ENCODE measurements at regions not wholly inside any gene's neighbourhood (a gene's known extent, or its start where the extent isn't known, plus 50 kb on each side); places are given as distances from the start of the nearest gene placed in this dataset.

GRCh38 chr10:29089091-29089490, 199.8 kb upstream of the LYZL1 start:
- H3K36me3 Mint-ChIP-seq (ENCODE audit: low read depth) = peaks cover 1% of the 10 kb centered on the region
- H3K27ac Mint-ChIP-seq (ENCODE audit: unreplicated experiment) = no peak overlapping the region
- H3K4me1 Mint-ChIP-seq (ENCODE audit: low read depth) = no peaks in the 10 kb centered on the region
- DNase-seq (ENCODE audit: low spot score) = no peak
- TF ChIP-seq CTCF (IDR thresholded peaks at IDR 0.05) = no peak
- H3K4me3 Mint-ChIP-seq (ENCODE audit: unreplicated experiment) = no peak overlapping the region
- H3K27me3 Mint-ChIP-seq (ENCODE audit: low read depth) = peaks cover 5% of the 10 kb centered on the region
- H3K9me3 Mint-ChIP-seq (ENCODE audit: low read depth) = peaks cover 3% of the 10 kb centered on the region

GRCh38 chr10:29096303-29096824, 192.5 kb upstream of the LYZL1 start:
- no peak for TF ChIP-seq CTCF (IDR thresholded peaks at IDR 0.05)
- Mint-ChIP-seq H3K27ac (ENCODE audit: unreplicated experiment) (no peak overlapping the region), H3K9me3 (ENCODE audit: low read depth) (peaks cover 3% of the 10 kb centered on the region)

GRCh38 chr10:29098423-29098822, 190.4 kb upstream of the LYZL1 start:
- no peak for DNase-seq (ENCODE audit: low spot score)
- Mint-ChIP-seq H3K36me3 (ENCODE audit: low read depth) (peaks cover 1% of the 10 kb centered on the region), H3K27me3 (ENCODE audit: low read depth) (peaks cover 2% of the 10 kb centered on the region), H3K9me3 (ENCODE audit: low read depth) (no peaks in the 10 kb centered on the region), H3K4me3 (ENCODE audit: unreplicated experiment) (no peak overlapping the region), H3K4me1 (ENCODE audit: low read depth) (no peaks in the 10 kb centered on the region), H3K27ac (ENCODE audit: unreplicated experiment) (no peak overlapping the region)
- no peak for TF ChIP-seq CTCF (IDR thresholded peaks at IDR 0.05)

More at GRCh38 chr10:29096303-29096824, 192.5 kb upstream of the LYZL1 start:
- no peak for DNase-seq (ENCODE audit: low spot score)
- no peak overlapping the region for H3K4me3 Mint-ChIP-seq (ENCODE audit: unreplicated experiment)
- peaks cover 1% of the 10 kb centered on the region for H3K36me3 Mint-ChIP-seq (ENCODE audit: low read depth)
- no peaks in the 10 kb centered on the region for H3K4me1 Mint-ChIP-seq (ENCODE audit: low read depth)
- H3K27me3 Mint-ChIP-seq (ENCODE audit: low read depth) = peaks cover 2% of the 10 kb centered on the region

DNA sequence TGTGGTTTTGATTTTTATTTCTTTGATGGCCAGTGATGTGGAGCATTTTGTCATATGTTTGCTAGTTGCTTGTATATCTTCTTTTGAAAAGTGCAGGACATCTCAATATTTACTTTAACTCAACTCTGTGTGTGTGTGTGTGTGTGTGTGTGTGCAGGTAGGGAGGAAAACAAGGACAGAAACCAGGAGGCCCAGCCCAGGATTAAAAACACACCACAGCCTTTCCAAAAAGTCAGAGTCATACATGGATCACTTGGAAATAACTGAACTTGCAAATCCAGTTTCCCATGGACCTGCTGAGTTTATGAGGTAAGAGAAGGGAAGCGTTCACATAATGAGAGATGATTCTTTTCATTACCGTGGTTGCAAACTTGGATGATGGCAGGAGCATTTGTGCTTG, 189.9 kb upstream of the LYZL1 start:
- H3K4me3 Mint-ChIP-seq (ENCODE audit: unreplicated experiment) = no peak overlapping the region
- no peaks in the 10 kb centered on the region for H3K4me1 Mint-ChIP-seq (ENCODE audit: low read depth)
- H3K36me3 Mint-ChIP-seq (ENCODE audit: low read depth) = peaks cover under 1% of the 10 kb centered on the region
- H3K9me3 Mint-ChIP-seq (ENCODE audit: low read depth) = no peaks in the 10 kb centered on the region
- TF ChIP-seq CTCF (IDR thresholded peaks at IDR 0.05) = no peak
- no peak for DNase-seq (ENCODE audit: low spot score)
- H3K27me3 Mint-ChIP-seq (ENCODE audit: low read depth) = peaks cover 2% of the 10 kb centered on the region
- no peak overlapping the region for H3K27ac Mint-ChIP-seq (ENCODE audit: unreplicated experiment)

DNA sequence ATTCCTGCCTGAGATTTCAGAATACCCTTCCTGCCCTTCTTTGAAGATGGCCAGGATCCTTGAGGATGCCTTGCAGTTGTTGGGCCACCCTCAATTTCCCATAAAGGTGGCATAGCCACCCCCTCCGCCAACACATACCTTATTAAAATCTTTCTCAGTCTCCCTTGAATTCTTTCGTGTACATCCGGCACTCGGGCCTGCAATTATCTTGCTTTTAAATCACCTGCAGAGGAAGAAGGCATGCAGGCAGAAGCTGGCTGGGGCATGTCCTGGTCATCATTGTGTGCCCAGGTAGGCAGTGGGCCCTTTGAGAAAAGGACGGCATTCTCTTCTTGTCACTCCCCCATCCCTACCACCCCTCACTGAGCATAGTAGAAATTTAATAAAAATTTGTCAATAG, 189.5 kb upstream of the LYZL1 start:
- Mint-ChIP-seq H3K9me3 (ENCODE audit: low read depth) (no peaks in the 10 kb centered on the region), H3K4me1 (ENCODE audit: low read depth) (peaks cover under 1% of the 10 kb centered on the region), H3K27ac (ENCODE audit: unreplicated experiment) (no peak overlapping the region), H3K4me3 (ENCODE audit: unreplicated experiment) (no peak overlapping the region), H3K27me3 (ENCODE audit: low read depth) (peaks cover 2% of the 10 kb centered on the region), H3K36me3 (ENCODE audit: low read depth) (no peaks in the 10 kb centered on the region)
- no peak for TF ChIP-seq CTCF (IDR thresholded peaks at IDR 0.05)
- DNase-seq (ENCODE audit: low spot score) = no peak
